NCI-H2171 (cell line): ENCODE measurements at regions not wholly inside any gene's neighbourhood (a gene's known extent, or its start where the extent isn't known, plus 50 kb on each side); places are given as distances from the start of the nearest gene placed in this dataset.
"Not testable (repeated sequence)": the region's sequence is repeated elsewhere in the genome, so short reads cannot be mapped to it uniquely, and the experiment has no call there.

Source experiments
- DNase-seq: peaks from one replicate; lab custom pipeline; 2025; lab: John Stamatoyannopoulos, UW

DNA sequence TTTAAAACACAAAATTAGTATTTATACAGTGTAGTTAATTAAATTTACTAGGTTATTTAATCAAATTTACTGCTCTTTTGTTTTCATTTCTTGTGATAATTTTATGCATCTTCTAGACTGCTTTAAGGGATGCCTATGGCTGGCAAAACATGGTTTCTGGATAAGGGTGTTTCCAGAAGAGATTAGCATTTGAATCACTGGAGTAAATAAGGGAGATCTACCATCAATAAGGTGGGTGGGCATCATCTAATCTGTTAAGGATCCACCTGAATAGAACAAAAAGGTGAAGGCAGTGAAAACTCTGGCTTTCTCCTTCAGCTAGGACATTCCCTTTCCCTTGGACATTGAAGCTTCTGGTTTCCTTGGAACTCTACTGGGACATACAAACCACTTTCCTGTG, 146.2 kb upstream of the LAMA2 start:
- DNase-seq = no peak

DNA sequence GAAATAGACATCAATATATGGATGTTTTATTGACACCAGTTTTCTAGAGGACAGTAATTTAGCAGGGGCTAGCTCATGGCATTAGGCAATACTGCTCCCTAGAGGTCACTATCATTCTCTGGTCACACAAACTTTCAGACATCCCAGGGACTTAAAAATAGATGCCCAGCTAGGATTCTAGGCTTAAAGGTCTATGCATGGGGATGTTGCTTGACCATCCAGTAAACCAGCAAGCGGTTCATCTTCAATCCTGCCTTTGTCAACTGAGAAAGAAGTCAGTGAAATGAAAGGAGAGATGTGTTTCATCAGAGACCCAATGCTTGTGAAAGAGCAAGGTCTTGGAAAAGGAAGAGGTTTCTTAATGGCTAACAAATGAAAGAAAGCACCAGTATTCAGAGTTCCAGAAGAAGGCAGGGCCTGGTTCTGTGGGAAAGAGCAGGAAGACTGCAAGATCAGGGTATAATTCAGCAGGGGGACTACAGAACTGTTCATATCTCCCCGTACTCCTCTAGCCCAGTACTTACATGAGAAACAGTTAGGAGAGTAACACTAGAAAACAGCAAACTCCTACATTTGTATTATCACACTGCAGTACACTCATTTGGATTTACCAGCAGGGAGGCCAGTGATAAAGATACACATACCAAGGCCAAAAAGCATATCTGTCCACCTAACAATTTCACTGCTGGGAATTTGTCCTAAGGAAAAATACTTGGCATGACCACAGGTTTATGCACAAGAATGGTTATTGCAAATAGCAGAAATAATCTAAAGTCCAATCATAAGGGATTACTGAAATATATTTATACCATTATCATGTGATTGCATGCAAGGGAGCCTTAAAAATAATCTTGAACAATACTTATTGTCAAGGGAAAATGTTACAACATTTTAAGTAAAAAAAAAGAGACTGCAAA, 151.4 kb upstream of the LAMA2 start:
- no peak for DNase-seq

DNA sequence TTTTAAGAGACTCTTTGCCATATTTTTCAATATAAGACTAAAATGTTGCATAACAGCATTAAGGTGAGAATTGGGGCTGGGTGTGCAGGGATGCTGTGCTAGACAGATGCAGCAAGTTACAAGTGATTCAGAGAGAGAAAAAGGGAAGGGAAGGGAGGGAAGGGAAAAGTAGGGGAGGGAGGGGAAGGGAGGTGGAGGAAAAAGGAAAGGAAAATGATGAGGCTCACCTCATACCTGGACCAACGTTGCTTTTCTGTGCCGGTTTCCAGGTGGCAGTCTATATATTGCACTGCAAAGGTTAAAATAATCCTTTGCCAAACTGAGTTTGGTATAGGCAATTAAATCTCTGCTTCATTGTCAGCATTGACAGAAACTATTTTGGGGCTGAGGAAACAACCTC, 155.4 kb upstream of the LAMA2 start:
- no peak for DNase-seq

DNA sequence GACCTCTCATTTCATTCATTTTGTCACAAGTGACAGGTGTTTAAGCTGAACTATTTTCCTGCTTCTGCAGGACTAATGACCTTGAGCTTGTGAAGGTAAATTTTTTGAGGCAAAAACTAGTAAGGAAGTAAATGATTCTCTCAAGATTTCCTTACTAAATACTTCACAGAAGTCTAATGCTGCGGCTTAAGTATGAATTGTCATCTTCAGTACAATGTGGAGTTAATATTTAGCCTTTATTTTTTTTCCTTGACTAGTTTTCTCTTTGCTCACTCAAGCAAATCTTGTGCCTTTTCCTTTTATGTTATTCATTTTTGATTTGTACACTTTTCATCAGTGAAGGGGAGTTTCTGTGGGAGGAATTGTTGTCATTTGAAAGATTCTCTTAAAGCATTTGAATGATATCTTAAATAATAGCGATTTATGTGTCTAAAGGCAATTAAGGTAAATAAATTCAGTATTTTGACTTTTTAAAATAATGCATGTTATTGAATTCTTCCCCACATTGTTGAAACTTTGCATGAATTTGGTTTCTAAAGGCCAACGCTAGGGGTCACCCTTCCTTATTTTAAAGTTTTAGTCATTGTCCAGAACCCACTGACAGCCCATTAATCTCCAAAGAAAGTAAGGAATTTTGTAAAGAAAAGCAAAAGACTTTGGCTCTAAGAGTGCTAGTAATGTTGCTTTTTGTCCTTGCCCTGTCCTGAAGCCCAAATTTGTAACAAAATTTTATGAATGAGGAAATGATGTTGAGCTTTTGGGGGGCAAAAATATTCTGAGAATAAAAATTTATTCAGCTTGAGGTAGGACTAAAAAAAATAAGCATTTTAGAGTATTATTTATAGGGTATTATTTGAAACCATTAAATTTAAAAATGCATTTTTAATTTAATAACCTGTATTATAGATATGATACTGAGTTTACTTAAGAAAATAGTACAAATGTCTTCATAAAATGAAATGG, 157.4 kb upstream of the LAMA2 start:
- no peak for DNase-seq

DNA sequence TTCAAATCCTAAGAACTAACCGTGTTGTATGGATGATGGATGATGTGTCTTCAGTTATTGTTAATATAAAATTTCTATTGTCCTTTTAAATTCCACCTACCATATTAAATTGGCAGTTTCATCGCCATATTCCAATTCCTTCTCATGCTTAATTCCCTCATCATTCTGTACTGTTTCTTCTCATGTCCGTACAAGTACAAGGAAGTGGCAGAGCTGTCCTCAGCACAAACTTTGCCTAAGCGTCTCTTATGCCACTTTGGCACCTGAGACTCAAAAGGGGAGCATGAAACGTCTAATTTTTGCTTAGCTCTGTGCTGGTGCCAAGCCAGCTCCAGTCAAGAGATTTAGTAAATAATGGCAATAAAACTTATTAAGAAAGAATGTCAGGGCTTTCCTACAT, 158.2 kb upstream of the LAMA2 start:
- DNase-seq = no peak

DNA sequence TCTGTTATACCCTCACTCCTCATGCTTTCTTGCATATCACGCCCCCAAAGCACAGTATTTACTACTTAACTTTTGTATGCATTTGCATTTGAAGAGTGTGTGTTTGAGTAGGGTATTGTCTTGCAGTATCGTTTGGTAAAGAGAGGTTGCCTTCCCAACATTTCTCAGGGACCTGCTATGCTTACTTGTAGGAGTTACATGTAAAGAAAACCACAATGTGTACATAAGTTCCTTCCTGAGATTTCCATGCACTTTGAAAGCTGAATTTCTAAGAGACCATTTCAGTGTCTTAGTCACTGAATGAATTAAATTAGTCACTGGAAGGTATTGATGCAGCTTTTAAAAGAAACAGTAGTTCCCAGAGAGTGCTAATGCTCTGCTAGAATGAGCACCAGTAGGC, 159.3 kb upstream of the LAMA2 start:
- DNase-seq = no peak

DNA sequence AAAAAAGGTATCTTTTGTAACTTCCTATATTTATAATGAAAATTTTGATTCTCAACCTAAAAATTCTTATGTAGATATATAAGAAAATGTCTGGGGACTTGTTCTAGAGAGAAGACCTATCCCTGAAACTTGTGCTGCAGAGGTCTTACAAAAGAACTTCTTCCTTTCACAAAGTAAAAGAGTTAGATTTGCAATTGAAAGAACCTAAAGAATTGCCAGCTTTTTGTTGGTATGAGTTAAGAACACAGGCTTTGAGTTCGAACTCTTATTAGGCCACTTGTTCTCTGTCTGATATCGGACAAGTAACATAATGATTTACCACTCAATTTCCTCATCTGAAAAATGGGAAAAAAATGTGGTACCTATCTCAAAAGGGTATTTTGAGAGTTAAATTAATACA, 162.0 kb upstream of the LAMA2 start:
- DNase-seq = no peak

DNA sequence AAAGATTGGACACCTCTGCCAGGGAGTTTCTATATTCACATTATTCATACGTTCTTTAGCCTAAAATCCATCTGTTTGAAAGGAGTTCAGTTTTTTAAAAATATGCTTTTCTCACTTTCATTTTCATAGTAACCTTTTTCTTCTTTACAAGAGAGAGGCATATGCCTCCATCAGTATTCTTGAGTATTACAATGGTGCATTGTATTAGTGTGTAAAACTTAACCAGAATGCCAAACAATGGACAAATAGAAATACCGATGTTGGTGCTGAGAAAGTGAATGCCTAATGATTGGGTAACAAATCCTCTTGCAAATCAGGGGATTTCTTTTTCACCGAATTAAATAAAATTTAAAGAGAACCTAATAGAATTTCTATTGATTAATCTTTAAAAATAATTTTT, 163.2 kb upstream of the LAMA2 start:
- no peak for DNase-seq

DNA sequence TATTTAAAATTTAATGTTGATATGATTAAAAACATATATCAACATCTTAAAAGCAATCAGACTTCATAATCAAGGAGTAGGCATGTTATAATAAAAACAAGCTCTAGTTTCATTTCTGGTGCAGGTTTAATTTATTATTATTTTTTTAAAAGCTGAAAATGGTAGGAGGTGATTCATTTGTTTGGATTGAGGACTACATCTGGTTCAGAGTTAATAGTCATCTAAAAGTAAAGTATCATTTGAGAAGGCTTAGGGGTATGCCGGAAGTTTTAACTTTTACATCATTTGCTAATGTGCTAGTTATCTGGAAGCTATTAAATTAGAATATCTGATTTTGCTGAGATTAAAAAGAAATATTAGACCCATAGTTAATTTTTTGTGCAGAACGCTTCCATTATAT, 169.5 kb upstream of the LAMA2 start:
- DNase-seq = no peak

DNA sequence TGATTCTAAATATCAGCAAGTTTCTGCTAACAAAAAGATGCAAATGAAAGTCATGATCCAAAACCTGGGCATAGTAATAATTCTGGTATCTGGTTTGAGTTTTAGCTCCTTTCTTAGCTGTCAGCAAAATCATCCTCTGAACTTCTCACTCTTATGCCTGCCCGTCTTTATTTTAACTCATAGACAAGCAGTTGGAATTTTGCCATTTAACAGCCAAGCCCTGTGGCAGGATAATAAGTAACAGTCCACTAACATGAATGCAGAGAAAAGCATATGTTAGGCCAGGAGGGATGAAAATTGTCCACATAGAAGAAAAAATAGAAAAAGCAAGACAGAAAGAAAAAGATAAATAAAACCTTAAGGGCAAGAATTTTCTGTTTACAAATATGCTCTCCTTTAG, 170.0 kb upstream of the LAMA2 start:
- DNase-seq = no peak

DNA sequence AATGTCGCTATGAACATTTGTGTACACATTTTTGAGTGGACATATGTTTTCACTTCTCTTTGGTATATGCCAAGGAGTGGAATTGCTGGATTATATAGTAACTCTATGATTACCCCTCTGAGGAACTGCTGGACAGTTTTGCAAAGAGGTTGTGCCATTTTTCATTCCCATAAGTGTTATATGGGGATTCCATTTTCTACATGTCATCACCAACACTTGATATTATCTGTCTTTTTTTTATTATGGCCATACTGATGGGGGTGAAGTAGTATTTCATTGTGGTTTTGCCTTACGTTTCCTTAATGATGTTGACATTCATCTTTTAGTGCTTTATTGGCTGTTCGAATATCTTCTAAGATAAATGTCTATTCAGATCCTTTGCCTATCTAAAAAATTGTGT, 171.8 kb upstream of the LAMA2 start:
- DNase-seq = no peak

DNA sequence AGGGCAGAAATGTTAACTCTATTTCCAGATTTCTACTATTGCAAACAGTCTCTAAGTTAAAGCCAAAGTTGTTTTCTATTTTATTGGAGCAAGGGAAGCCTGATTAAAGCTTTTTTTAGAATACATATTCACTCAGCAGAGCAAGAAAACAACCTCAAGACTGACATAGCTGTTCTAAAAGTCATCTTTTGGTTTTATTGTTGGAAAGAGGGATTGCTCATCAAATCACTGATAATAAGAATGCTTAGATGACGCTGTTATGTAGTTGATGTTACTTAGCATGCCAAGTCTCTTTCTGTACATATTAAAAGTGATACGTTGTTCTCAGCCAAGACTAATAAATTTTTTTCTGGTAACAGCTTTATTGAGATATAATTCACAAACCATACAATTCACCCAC, 172.6 kb upstream of the LAMA2 start:
- DNase-seq = no peak

DNA sequence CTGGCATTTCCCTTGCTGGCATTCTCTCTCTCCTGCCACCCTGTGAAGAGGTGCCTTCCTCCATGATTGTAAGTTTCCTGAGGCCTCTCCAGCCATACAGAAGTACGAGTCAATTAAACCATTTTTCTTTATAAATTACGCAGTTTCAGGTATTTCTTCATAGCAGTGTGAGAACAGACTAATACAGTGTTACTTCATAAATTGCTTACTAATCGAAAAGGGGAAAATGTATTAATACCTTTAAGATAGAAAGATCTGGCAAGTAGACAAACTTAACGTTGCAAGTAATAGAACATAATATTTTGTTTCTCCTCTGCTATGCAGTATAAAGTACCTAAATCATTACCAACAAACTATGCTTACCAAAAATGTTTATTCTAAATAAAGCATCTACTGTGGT, 178.3 kb upstream of the LAMA2 start:
- no peak for DNase-seq

DNA sequence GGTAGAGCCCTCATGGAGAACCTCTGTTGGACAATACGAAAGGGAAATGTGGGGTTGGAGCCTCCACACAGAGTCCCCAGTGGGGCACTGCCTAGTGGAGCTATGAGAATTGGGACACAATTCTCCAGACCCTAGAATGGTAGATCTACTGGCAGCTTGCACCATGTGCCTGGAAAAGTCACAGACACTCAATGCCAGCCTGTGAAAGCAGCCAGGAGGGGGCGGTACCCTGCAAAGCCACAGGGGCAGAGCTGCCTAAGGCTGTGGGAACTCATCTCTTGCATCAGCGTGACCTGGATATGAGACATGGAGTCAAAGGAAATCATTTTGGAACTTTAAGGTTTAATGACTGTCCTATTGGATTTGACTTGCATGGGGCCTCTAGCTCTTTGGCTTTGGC, 179.1 kb upstream of the LAMA2 start:
- not testable (repeated sequence) for DNase-seq

DNA sequence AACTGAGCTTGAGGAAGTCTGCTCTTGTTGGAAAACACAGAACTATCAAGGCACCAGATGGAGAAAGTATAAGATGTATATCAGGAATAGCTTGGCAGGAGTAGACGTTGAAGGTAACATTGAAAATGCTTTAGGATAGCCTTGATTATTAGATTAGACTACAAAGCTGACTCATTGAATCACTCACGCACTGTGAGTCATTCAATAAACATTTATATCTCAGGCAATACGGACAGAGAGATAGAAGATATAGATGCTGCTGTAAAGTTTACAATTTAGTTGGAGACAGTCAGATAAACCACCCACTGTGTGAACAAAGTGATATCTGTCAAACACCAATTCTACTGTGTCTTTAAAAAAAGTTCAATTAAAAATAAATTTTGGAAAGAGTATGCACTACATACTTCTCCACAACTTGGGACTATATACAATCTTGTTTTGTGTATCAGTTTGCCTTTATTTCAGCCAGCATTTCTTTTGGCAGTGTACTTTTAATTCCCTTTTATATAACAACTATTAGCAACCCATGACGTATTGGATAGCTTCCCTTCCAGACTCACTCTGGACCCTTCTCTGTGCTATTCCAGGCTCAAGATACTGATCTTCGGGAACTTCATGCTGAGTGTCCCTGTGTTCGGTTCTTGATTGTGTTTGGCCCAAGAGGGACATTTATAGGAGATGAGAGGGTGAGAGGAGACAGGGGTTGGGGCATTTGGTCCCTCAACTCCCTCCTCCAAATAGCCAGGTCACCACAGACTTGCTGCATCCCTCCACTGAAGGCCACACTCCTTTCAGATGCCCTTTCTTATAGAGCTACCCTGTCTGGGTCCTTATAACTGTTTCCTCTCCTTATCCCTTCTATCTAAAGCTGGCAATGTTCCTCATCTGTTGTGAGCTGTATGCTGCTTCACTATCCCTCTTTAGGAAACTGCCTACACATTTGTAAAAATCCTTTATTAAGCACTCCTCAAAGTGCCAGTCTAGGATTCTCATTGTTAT, 176.6 kb upstream of the PTPRK start:
- no peak for DNase-seq

DNA sequence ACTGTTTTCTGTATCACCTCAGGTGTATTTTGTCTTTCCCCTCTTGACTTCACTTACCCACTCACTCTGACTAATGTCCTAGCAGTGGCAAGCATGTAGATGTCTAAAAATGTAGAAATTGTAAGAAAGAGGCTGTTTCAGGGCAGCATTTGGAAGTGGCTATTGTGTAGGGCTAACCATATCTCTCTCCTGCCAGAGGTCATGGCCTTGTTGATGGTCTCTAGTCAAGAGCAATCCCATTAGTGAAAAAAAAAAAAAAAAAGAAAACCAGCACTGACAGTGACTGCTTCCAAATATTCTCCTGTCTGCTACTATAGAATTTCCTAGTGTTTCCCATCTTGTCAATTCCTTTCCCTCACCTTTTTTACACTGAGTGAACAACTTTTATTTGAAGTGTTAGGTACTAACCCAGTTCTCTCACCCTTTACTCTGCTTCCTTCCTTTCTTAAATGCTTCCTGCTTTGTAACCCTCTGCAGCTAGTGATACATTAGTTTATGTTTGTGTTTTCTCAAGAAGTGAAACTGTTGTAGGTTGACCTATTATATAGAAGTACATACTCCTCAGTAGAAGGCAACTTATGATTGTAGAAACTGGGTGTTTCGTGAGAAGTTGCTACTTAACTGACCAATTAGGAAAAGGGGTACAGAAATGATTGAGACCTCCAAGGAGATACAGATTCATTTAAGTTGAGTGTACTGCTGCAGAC, 174.1 kb upstream of the PTPRK start:
- DNase-seq = no peak

DNA sequence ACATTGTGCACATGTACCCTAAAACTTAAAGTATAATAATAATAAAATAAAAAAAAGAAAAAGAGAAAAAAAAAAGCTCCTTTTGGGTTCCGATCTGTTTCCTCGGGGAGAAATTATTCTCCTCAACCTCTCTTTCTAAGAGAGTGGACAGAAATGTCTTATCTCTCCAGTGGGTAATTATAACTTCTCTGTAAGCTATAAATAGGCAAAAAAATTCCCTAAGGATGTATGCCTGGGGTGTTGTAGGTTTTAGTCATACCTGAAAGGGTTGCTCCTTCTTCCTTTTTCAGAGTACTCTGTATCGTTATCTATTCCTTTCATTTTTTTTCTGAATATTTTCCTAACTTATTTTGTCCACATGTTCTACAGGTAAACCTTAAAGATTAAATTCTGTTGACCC, 169.7 kb upstream of the PTPRK start:
- DNase-seq = no peak

DNA sequence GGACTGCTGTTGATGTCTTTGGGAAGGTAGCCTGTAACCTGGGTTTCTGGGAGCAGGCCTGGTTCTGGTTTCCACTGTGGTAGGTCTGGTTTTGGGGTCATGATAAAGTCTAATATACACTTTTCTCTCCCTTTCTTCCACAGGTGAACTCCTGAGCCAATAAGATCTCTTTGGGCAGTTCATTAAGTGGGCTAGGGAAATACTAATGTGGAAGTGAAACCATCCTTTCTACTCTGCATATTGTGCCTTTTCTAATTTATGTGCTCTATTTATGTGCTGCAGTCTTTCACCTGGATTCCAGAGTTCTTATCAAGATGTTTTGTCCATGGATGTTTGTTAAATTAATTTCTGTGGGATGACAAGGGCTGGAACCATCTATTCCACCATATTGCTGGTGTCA, 165.7 kb upstream of the PTPRK start:
- DNase-seq = no peak

DNA sequence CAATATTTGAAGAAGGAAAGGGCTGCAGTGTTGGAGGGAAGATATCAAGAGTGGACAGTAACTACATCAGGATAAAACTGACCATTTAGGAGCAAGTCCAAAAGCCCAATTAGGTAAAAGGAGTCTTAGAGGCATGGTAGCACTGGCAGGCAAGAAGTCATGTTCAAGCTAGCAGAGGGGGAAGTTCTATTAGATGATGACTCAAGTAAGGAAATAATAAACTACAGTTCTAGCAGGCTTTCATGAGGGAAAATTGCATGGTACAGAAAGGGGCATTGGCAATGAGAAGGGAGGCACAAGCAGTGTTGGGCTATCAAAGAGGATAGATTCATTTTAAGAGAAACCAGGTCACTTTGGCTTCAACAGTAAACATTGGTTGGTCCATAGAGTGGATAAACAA, 156.1 kb upstream of the PTPRK start:
- no peak for DNase-seq

DNA sequence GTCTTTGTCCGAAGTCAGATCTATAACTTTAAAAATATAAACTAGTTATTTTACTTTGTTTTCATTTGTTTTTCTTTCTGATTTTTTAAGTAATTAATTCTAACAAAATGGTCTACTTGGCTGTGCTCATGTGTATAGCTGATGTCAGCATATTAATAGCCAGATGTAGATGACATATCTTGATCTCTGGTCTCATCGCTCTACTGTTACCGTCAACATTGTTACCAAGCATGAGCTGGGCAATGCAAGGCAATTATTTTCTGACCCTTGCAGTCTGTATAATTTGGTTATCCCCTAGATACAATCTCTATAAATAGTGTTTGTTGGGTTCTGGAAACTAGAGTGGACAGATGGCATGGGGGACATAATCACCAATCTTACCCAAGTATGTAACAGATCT, 151.6 kb upstream of the PTPRK start:
- DNase-seq = no peak

DNA sequence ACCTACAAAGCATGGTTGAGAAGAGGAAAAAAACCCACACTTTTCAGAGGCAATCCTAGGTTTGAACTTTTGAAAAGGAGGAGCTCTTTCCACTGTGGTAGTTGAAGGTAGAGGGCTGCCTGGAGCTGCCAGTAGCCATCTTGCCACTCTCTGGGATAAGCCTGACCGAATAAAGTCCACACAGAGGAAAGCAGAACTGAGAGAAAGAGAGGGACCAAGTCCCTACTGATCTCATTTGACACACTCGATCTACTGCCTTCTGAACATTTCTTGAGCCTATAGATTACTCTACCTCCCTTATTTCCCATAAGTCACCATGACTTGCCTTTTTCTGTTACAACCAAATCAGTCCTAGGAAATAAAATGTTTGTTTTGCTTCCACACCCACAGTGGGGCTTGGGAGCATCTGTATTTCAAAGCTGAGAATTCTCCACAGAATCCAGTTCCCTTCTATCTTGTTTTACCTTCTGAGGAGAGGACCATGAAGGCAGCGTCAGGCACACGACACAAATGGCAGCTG, 147.0 kb upstream of the PTPRK start:
- no peak for DNase-seq
